C4-2B (cell line): ENCODE measurements at regions not wholly inside any gene's neighbourhood (a gene's known extent, or its start where the extent isn't known, plus 50 kb on each side); places are given as distances from the start of the nearest gene placed in this dataset.

ENCODE experiments used
- CTCF ChIP-seq: fragments of 450-650 bp; conservative IDR thresholded peaks from 2 replicates; pipeline ENCODE4 v1.5.1; 2017; ENCODE audit warnings: mild to moderate bottlenecking
- ZFX ChIP-seq: fragments of 450-650 bp; IDR thresholded peaks from 2 replicates; pipeline ENCODE4 v1.6.1; 2017

DNA sequence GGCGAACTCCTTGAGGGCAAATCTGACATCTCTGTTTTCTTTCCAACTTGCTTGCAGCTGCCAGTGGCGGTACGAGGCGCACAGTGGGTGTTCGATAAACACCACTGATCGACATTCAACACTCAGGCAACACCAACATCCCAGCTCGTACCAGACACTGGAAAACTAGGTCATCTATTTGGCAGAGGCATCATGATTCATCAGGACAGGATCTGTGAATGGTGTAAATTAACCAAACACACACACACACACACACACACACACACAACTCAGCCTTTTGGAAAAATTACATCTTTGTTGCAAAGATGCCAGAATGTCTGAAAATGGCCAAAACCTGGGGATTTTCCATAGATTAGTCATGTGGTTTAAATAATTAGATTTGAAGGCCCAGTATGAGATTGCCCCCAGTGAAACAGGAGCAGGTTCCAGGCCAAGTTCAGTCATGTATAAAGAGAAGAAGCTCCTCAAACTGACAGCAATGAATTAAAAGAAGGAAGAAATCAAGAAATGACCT, 150.5 kb upstream of the NCKAP5 start:
- TF ChIP-seq CTCF, result no peak
- TF ChIP-seq ZFX, result no peak
